ENCODE measurements at regions not wholly inside any gene's neighbourhood (a gene's known extent, or its start where the extent isn't known, plus 50 kb on each side); places are given as distances from the start of the nearest gene placed in this dataset.

- no peak for DNase-seq
These were observed 96.2 kb upstream of the MKI67 start for GRCh38 chr10:128222332-128222849.

- DNase-seq: no peak
These were observed 104.2 kb upstream of the MKI67 start for GRCh38 chr10:128230401-128230800.

GRCh38 chr10:128233422-128233821, 107.2 kb upstream of the MKI67 start:
- no peak for DNase-seq

- DNase-seq: no peak
These were observed 111.5 kb upstream of the MKI67 start for GRCh38 chr10:128237710-128238109.

DNA sequence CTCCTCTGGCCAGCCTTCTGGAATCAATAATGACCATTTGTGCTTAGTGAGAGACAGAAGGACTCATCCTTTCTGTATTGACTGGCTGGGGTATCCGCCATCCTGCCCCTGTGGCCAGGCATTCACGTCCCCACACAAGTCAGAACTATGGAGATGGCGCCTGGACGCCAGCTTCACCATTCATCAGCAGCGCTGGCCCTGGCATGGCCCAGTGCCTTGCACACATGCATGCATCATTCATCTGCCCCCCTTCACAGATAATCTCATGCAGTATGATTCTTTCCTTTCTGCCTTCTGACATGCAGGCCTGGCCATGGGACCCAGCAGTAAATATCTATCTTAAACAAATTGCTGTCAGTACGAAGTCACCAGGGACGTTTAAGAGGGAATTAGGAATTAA, 114.8 kb upstream of the MKI67 start:
- no peak for DNase-seq

DNA sequence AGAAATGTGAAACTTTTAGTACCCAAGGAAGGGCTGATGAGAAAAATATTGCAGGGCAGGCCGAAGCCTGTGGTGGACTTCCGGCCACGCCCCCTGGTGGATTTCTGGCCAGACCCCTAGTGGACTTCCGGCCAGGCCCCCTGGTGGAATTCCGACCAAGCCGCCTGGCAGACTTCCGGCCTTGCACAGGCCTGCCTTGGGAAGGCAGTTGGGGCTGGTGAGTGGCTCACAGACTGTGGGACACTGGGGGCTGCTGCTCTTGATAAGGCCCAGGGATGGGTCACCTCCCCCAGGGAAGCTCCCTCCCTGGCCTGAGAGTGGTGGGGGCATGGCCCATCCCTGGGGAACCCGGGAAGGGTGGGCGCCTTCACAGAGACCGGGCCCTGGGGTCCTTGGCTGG, 116.4 kb upstream of the MKI67 start:
- DNase-seq: no peak

DNA sequence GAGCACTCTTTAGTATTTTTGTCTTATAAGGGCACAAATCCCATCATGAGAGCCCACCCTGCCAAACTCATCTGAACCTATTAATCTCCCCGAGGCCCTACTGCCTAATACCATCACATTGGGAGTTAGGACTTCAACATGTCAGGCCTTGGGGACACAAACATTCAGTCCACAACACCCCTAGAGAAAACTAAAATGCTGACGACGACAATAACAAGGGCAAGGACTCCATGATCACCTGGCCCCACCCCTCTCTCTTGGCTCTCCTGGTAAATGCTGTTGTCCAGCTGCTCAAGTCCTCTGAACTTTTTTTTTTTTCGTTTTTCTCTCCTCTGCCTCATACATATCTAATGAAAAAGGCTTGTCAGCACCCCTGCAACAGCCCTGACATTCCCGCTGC, 118.8 kb upstream of the MKI67 start:
- no peak for DNase-seq

DNA sequence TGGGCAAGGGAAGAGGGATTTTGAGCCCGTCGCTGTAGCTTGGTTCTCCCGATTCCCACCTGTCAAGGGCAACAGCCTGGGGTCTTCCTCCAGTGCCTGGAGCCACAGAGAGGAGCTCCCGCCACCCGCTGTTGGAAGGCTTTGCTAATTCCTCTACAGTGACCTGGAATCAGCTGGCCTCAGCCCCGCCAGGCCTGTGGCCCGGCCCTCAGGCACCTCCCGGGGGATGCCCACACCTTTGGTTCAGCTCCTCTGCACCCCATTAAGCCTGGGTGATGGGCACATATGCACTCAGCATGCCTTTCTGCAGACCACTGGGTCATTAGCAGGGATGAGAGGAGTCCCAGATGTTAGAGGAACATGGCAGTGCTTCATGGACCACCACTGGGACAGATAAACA, 121.4 kb upstream of the MKI67 start:
- no peak for DNase-seq

GRCh38 chr10:128254476-128254875, 128.3 kb upstream of the MKI67 start:
- no peak for DNase-seq

DNA sequence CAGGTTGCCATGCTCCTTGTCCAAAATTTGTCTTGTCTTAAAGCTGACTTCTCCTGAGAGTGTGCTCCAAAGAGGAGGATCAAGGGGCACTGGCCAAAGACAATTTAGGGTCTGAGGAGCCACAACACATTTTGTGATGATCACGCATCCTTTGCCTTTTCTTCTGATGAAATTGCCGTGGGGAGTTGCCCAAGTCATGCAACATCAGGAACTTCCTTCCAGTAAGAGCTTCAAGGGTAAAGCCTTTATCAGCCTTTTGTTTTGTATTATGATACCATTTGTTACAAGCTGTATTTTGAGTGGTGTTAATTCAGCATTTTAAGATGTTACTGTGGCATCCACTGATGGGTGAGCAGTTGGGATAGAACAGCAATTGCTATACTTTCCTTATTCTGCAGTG, 131.2 kb upstream of the MKI67 start:
- DNase-seq: no peak

DNA sequence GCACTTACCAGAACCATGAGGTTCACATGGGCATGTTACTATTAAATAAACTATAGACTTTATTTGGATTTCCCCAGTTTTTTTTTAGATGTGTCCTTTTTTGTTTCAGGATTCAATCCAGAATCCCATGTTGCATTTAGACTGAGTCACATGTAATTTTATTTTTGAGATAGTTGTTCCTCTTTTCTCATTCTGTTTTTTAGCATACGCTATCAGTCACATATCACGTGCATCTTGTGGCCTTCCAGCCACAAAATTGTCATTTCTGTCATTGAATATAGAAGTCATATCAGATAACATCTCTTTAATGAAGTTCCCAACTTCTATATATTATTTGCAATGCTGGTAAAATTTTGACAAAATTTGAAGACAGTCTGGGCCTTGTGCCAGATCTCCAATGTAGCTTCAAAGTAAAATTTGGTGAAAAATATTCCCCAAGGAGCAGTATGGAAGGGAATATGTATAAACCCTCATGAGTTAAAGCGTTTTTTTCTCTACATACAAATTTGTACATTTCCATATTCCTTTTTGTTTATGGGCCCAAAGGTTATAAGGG, 132.3 kb upstream of the MKI67 start:
- no peak for DNase-seq

DNA sequence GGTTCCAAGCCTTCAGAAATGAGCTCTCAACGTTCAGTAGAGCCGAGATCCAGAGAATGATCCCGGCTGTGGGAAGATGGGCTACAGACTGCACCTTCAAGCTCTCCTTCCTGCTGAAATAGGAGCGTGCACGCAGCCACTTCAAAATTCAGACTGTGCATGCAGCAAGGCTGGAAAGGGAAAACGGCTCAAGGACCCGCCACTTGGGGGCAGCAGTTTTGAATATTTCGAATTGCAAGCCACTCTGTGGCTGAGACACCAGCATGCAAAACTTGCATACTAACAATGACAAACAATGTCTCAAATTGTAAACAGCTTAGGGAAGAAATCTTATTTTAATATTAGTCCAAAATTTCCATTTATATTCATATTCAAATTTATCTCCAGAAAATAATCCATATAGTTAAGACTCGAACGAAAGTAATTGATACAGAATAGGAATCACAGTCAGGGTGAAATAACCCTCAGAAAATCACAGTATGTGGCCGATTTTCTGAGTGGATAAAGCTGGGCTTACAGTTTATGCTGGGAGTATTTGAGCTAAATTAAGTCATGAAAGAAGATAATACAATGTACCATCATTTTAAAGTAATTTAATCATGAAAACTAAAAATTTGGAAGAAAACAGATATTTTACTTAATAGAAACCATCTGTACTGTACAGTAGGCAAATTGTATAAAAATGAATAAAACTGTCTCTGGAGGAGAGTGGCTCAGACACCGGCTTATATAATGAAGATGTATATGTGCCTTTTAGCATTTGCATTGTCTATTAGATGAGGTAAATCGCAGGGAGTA, 137.9 kb upstream of the MKI67 start:
- peak; percentile 4 to 8 for DNase-seq

DNA sequence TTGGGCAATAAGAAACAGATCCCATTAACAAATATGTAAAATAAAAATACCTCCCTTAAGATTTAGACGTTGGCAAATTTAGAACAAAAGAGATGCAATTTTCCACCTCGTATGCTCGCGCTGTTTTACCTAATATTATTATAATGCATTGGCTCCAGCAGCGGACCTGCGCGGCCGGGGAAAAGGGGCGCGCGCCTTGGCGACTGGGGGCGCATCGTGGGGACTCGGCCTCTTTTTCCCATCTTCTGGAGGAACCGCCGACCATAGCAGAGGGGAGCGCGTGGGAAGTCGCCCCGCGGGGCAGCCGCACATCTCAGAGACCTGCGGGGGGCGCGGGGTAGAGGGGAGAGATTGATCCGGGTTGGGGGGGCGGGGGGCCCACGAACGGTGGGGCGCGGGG, 139.4 kb upstream of the MKI67 start:
- DNase-seq: no peak

- DNase-seq: no peak
These were observed 141.4 kb upstream of the MKI67 start for GRCh38 chr10:128267581-128267980.

DNA sequence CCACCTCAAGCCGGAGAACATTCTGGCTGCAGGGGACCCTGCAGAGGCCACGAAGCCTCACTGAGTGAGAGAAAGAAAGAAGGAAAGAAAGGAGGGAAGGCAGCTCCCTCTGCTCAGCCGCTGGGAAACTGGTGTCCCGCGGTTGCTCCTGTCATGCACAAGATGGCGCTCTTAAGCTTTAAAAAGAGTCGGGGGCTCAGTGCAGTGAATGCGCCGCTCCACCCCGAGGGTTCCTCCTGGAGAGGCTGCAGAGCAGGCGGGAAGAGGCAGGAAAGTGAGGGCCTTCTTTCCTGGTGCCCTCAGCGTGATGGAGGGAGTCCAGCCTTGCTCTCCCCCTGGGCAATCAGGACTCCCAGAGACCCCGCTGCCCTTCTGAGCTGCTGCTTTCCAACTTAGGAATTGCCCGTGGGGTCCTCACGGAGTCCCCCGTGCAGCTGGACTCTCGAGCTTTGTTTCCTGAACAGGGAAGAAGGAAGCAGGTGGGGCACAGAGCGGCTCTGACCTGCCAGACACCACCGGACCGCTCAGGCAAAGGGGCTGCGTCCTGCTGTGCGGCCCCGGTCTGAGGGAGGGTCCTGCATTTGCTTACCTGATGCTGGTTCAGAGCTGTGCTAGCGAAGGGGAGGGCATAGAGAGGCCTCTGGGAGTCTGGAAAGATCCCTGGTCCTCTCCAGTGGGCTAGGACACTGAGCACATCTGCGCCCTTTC, 141.9 kb upstream of the MKI67 start:
- DNase-seq: peak in 1 of 2 experiments; percentile 12

DNA sequence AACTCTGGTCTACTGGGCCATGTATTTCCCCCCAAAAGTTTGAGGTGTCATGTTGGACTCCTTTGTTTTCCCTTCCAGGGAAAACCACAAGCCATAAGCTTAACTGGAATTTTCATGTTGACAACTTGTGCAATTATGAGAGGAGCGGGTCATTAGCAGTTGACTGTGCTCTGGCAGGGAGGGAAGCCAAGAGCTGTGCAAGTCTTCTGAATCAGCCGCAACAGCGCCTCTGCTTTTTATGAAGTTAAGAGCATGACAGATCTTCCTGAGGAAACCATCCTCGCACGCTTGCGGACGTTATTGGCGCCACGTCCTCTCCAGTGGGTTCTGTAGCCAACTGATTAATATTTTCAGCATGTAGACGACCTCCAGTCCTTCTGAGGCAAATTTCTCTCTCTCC, 148.7 kb upstream of the MKI67 start:
- no peak for DNase-seq

DNA sequence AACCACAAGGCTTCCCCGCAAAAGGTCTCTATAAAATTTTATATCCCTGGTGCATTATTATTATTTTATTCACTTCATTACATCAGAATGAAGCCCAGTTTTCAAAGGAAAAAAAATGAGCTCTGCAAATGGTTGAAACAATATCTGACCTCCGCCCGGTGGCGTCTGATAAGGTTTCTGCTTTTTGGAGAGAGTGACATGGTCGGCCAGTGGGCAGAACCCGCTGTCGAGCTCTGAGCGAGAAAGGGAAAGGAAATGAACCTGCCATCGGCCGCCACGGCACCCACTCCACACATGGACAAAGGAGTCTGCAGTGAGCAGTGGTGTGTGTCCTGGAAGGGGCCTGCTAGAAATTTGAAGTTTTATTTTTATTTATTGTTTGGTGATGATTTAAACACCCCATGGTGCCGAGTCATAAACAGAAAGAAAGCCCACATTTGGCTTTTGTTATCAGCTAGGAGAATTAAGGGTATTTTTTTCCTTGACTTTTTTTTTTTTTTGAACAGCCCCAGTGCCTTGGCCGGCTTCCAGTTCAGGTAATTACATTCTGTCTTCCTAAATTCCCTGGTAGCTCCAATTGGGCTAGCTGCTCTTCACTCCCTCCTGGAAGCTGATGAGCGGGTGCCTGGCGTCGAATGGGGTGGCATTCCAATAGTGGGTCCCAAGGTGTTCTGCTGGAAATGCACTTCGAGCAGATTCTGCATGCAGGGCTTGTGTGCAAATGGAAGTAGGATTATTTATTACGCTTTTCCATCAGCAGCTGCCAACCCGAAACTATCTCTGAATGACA, 149.4 kb upstream of the MKI67 start:
- DNase-seq: no peak

- no peak for DNase-seq
These were observed 151.1 kb upstream of the MKI67 start for GRCh38 chr10:128277267-128277840.

- DNase-seq: no peak
These were observed 152.1 kb upstream of the MKI67 start for GRCh38 chr10:128278362-128278761.

DNA sequence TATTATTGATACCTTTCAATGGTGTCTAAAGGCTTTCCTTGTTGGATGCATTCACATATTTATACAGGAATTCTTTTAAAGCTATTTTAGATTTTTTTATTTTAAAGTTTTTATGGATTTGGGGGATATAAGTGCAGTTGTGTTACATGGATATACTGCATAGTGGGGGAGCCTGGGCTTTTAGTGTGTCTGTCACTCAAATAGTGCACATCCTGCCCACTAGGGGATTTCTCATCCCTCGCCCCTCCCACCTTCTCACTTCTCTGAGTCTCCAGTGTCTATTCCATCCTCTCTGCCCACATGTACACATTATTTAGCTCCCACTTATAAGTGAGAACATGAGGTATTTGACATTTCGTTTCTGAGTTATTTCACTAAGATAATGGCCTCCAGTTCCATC, 154.0 kb upstream of the MKI67 start:
- no peak for DNase-seq

GRCh38 chr10:128281343-128281742, 155.1 kb upstream of the MKI67 start:
- DNase-seq: no peak

DNA sequence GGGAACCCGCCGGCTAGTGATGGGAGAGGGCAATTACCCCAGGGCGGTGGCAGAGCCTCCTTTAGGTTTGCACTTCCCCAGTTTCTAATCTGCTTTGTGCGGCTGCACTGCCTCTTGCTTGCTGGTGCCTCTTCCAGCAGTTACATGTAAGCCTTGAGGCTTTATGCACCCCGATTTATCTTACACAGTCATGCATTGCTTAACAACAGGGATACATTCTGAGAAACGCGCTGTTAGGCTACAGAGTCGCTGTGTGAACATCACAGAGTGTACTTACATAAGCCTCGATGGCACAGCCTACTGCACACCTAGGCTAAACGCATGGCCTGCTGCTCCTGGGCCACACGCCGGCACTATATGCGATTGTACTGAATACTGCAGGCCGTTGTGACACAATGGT, 155.6 kb upstream of the MKI67 start:
- DNase-seq: no peak
